Activated T-helper 17 cell treated with anti-CD3 and anti-CD28 coated beads, Interleukin-2, amount 50 U/mL, for 72 hours (primary cell): ENCODE measurements at regions not wholly inside any gene's neighbourhood (a gene's known extent, or its start where the extent isn't known, plus 50 kb on each side); places are given as distances from the start of the nearest gene placed in this dataset.
A peak's percentile ranks its signal among the peaks of the same experiment; 100 is the strongest.

ENCODE experiments used
- ATAC-seq: fragments of 150-1000 bp; cut with Tn5 transposase; replicated peaks from 2 replicates; pipeline ENCODE4 v1.10.0; 2021; ENCODE audit warnings: mild to moderate bottlenecking, moderate library complexity
- H3K27ac Mint-ChIP-seq: one replicate; pipeline ENCODE4 v1.8.0; 2022; ENCODE audit warnings: mixed read lengths
- H3K27me3 Mint-ChIP-seq: one replicate; pipeline ENCODE4 v1.8.0; 2022; ENCODE audit warnings: mixed read lengths
- H3K36me3 Mint-ChIP-seq: one replicate; pipeline ENCODE4 v1.8.0; 2022; ENCODE audit warnings: low read depth, mild to moderate bottlenecking, mixed read lengths
- H3K4me1 Mint-ChIP-seq: one replicate; pipeline ENCODE4 v1.8.0; 2022; ENCODE audit warnings: mixed read lengths
- H3K4me3 Mint-ChIP-seq: one replicate; pipeline ENCODE4 v1.8.0; 2022; ENCODE audit warnings: mild to moderate bottlenecking, mixed read lengths
- H3K9me3 Mint-ChIP-seq: one replicate; pipeline ENCODE4 v1.8.0; 2022; ENCODE audit warnings: mixed read lengths

DNA sequence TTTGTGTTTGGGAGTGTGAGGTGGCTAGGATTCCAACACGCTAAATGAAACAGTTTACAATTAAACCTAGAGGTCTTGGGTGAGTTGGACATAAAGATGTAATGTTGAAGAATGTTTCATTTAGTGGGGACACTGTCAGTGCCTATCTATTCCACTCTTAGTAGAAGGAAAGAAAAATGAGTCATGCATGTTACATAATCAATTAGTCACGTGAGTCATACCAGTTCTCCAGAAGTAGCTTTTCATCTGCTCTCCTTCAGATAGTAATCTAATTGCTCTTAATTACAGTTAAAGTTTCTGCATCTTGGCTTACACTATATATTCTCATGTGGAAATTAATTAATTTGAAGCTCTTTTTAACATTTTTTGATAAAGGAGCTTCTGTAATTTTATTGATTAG, 115.7 kb upstream of the P2RY1 start:
- Mint-ChIP-seq H3K36me3 (no peaks in the 10 kb centered on the region), H3K4me1 (no peaks in the 10 kb centered on the region), H3K27me3 (peaks cover 4% of the 10 kb centered on the region), H3K9me3 (no peaks in the 10 kb centered on the region), H3K27ac (no peak overlapping the region), H3K4me3 (no peak overlapping the region)
- no peak for ATAC-seq

DNA sequence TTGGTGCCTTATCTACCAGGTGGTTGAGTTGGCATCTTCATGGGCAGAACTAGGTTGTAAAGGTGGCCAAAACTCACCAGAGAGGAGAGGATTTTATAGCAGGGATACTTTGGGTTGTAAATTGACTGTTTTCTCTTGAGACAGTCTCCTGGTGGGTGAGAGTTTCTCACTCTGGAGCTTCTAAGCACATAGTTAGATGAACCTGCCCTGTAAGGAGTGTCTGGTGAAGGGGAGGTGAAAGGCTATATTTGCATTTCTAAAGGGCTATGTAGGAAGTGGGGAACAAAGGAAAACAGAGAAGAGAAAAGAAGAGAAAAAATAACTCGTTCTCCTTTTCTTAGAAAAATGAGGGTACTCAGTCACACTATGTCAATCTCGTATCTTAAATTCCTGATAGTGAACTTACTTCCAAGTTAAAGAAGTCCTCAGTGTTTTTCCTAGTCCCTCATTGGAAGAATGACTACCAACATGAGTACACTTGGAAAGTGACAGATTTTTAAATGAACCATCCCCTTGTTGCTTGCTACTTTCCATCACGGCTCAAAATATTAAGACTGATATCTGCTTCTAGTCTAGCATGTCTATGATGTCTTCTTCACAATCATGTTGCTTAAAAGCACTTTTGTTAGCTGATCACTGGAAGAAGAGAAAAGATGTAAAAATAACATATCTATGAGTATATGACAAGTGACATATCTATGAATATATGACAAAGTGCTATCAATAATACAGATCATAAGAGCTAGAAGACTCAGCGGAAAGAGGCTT, 113.8 kb upstream of the P2RY1 start:
- no peak for ATAC-seq
- peaks cover 4% of the 10 kb centered on the region for H3K27me3 Mint-ChIP-seq
- no peaks in the 10 kb centered on the region for H3K9me3 Mint-ChIP-seq
- no peak overlapping the region for H3K4me3 Mint-ChIP-seq
- H3K27ac Mint-ChIP-seq, result no peak overlapping the region
- no peaks in the 10 kb centered on the region for H3K4me1 Mint-ChIP-seq
- no peaks in the 10 kb centered on the region for H3K36me3 Mint-ChIP-seq

DNA sequence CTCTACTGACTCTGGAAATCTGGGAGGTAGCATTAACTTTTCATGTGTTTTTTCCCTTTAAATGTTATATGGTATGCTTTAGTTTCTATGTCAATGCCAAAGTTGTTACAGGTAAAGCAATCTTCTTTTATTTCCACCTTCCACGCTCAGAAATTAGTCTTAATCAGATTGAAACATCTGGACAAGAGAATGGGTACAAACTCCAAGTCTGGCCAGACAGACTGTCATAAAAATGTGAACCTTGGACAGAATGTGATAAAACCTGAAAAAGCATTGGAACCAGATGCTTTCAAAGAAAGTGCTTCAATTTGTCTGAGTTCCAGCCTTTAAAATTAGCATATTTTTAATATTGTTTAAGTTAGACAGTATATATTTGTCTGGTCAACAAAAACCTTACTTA, 110.7 kb upstream of the P2RY1 start:
- Mint-ChIP-seq H3K36me3 (no peaks in the 10 kb centered on the region), H3K27ac (no peak overlapping the region), H3K27me3 (peaks cover 4% of the 10 kb centered on the region), H3K9me3 (peaks cover 3% of the 10 kb centered on the region), H3K4me1 (no peaks in the 10 kb centered on the region), H3K4me3 (no peak overlapping the region)
- ATAC-seq, result no peak

DNA sequence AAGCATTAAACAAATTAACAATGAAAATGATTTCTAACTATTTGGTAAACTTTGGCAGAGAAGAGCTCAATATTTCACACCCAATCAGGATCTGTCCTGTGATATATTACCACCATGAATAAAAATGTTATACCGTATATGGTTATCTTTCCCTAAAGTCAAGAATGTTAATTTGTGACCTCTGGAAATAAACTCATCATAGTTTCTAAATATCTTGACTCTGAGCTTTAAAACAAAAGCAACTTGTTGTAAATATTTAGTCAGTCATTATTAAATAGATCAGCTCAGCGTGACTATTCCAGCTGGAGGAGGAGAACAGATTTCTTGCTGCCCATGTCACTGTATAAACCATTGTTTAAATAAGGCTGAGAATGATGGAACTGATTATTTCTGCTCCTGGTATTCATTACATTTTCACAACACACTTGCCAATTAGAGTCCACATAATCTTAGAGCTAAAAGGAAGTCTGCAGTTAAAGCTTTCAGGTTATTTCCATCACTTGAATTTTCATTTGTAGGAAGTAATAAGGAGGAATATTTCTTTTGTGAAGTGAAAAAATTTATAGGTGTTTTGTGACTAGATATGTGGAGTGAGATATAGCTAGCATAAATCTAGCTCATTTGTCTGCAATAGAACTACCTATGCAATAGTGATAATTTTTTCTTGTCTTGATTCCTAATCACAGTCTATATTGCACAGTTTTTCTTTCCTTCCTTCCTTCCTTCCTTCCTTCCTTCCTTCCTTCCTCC, 106.5 kb upstream of the P2RY1 start:
- H3K4me3 Mint-ChIP-seq, result no peak overlapping the region
- ATAC-seq, result no peak
- no peak overlapping the region for H3K27ac Mint-ChIP-seq
- no peaks in the 10 kb centered on the region for H3K4me1 Mint-ChIP-seq
- peaks cover 7% of the 10 kb centered on the region for H3K27me3 Mint-ChIP-seq
- H3K36me3 Mint-ChIP-seq, result no peaks in the 10 kb centered on the region
- H3K9me3 Mint-ChIP-seq, result peaks cover 3% of the 10 kb centered on the region

DNA sequence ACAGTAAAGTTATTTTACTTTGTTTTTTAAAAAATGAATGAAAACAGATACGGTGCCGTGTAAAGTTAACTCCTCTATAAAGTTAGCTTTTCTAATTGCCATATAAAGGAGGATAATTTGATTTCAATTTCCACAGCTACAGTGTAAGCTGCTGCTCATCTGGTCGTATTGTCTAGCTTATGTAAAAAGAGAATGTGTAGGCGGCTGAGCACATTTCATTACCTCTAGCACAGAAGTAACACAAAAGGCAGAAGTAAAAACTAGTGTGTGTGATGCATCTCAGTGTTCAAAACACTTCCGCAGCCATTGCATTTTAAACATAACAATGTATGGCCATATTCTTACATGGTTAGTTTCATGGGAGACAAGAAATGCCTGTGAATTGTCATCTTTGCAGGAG, 105.0 kb upstream of the P2RY1 start:
- Mint-ChIP-seq H3K27ac (no peak overlapping the region), H3K9me3 (peaks cover 3% of the 10 kb centered on the region), H3K4me1 (no peaks in the 10 kb centered on the region), H3K27me3 (peaks cover 12% of the 10 kb centered on the region), H3K4me3 (no peak overlapping the region), H3K36me3 (no peaks in the 10 kb centered on the region)
- no peak for ATAC-seq

DNA sequence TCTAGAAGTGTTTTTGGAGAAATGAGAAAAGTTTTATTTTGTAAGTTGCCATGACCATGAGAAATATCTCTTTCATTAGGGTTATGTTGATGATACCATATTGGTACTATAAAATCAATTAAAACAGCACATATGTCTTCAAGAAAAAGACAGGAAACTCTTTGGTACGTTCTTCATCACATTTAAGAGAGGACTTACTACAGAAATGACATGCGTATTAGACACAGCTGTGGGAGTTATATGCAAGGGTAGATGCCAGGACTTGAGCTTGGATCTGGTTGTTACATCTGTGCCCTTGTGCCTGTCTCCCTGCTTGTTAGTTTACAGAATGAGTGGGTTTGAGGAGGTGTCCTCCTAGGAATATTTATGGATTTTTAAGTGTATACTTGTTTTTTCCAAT, 103.4 kb upstream of the P2RY1 start:
- Mint-ChIP-seq H3K27me3 (peaks cover 13% of the 10 kb centered on the region), H3K36me3 (no peaks in the 10 kb centered on the region), H3K4me1 (no peaks in the 10 kb centered on the region), H3K9me3 (peaks cover 3% of the 10 kb centered on the region), H3K4me3 (no peak overlapping the region), H3K27ac (no peak overlapping the region)
- no peak for ATAC-seq

DNA sequence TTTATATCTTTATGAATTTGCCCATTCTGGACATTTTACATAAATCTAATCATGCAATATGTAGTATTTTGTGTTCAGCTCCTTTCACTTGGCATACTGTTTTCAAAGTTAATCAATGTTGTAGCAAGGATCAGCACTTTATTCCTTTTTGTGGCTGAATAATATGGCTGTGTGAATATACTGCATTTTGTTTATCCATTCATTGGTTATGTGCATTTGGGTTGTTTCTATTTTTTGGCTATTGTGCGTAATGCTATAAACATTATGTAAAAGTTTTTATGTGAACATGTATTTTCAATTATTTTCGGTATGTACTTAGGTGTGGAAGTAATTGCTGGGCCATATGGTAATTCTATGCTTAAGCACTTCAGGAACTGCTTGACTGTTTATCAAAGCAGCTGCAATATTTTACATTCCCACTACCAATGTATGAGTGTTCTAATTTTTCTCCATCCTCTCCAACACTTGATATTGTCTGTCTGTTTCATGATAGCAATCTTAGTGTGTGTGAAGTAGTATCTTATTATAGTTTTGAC, 101.3 kb upstream of the P2RY1 start:
- Mint-ChIP-seq H3K4me1 (no peaks in the 10 kb centered on the region), H3K36me3 (no peaks in the 10 kb centered on the region), H3K4me3 (no peak overlapping the region), H3K27ac (no peak overlapping the region), H3K9me3 (no peaks in the 10 kb centered on the region), H3K27me3 (peaks cover 16% of the 10 kb centered on the region)
- no peak for ATAC-seq

DNA sequence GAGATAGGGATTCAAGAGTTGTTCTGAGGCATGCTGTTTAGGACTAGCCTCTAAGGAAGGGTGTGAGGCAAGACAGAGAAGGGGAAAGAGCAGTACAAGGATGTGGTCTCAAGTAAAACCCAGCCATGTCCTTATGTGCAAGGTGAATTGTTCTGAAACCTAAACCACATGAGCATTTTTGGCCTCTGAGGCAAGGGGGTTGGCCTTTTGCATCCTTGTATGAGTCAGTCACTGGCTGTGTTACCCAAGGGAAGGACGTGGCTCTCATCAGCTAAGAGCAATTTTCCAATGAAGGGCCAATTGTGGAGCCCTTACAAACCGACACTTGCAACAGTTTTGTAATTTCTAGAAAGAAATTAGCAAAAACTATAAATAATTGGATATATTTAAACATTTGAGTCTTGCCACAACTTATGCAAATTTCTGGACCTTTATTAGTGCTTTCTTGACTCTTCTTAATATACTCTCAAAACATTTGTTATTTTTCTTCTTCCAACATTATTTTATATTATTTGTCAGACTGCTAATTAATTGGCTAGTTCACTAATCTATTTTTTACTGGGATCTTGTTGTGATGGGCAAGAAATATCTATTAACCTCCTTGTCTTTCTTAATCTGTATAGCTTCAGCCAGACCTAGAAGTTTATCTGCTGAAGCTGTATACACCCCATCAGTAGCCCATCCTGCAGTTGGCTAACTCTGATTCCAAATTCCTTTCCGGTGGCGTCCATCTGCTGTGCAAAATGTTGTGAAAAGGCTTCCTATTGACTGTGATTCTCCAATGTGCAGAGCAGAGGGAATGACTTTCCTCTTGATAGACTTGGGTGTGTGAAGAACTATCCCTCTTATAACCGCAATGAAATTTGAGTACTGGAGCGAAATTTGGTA, 97.7 kb upstream of the P2RY1 start:
- H3K36me3 Mint-ChIP-seq, result no peaks in the 10 kb centered on the region
- H3K9me3 Mint-ChIP-seq, result no peaks in the 10 kb centered on the region
- H3K27me3 Mint-ChIP-seq, result peaks cover 9% of the 10 kb centered on the region
- no peak overlapping the region for H3K4me3 Mint-ChIP-seq
- no peak overlapping the region for H3K27ac Mint-ChIP-seq
- peak; percentile 70 for ATAC-seq
- no peaks in the 10 kb centered on the region for H3K4me1 Mint-ChIP-seq

DNA sequence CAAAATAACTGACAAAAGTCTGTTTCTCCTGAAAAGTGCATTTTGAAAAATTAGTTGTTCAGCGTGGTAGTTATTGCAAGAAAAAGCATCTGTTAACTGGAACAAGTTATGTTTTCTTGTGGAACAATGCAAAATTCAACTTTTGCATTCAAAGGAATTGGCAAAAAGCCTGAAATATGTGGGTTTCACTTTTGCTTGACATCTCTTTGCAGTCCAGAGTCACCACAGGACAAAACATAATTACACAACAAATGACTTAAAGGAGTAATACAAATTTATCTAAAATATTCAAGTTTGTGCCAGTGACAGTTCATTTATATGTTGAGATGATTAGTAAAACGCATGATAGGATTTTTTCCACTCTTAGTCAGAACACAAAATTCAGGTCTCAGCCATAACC, 96.3 kb upstream of the P2RY1 start:
- Mint-ChIP-seq H3K36me3 (no peaks in the 10 kb centered on the region), H3K27ac (no peak overlapping the region), H3K4me1 (no peaks in the 10 kb centered on the region), H3K9me3 (peaks cover 4% of the 10 kb centered on the region), H3K27me3 (peaks cover 13% of the 10 kb centered on the region), H3K4me3 (no peak overlapping the region)
- ATAC-seq, result no peak

DNA sequence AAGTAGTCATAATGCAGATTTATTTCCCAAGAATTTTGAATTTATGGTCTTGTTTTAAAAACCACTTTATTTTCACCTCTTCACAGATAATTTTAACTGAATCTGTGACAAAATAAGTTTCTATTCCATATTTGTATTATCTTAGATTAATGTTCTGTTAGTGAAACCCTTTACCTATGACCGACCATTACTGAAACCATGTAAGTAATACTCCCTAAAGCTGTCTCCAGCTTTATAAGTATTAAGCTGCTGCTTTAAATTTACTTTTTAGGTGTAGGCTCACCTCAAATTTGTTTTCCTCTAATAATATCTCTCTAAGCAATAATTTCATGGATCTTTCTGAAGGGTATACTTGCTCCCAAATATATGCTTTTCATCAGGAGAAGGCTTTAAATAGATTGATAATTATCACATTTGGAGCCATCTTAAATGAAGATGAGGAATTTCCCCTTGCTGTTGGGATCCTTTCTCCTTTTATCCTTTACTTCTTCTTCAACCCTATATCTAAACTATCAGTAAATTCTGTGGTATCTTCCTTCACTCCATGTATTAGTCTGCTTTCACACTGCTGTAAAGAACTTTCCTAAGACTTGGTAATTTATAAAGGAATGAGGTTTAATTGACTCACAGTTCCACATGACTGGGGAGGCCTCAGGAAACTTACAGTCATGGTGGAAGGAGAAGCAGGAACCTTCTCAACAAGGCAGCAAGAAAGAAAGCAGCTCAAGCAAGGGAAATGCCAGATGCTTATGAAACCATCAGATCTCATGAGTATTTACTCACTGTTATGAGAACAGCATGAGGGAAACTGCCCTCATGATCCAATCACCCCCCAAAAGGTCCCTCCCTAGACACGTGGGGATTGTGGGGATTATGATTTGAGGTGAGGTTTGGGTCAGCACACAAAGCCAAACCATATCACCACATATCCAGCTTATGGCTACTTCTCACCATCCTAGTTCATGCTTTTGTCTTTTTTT, 92.3 kb upstream of the P2RY1 start:
- no peak for ATAC-seq
- H3K27me3 Mint-ChIP-seq, result peaks cover 11% of the 10 kb centered on the region
- no peaks in the 10 kb centered on the region for H3K36me3 Mint-ChIP-seq
- peaks cover 11% of the 10 kb centered on the region for H3K9me3 Mint-ChIP-seq
- no peak overlapping the region for H3K27ac Mint-ChIP-seq
- H3K4me1 Mint-ChIP-seq, result no peaks in the 10 kb centered on the region
- no peak overlapping the region for H3K4me3 Mint-ChIP-seq

DNA sequence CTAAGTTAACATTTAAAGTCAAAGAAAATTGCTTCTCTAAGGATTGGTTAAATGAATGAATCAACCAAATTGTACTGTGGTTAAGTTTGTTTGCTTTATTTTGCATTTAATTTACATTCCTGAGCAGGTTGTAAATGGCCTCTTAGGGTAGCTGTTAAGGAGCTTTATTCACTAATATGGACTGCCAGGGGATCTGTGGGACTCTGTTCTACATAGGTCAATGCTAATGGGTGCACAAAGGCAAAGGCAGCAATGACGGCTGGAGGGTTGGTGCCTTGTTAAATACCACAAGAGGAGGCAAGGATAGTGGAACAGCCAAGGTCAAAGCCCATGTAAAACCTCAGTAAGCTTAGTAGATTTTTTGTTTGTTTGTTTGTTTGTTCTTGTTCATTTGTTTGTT, 89.3 kb upstream of the P2RY1 start:
- Mint-ChIP-seq H3K36me3 (no peaks in the 10 kb centered on the region), H3K4me3 (no peak overlapping the region), H3K27ac (no peak overlapping the region), H3K27me3 (peaks cover 11% of the 10 kb centered on the region), H3K4me1 (no peaks in the 10 kb centered on the region), H3K9me3 (peaks cover 18% of the 10 kb centered on the region)
- ATAC-seq, result no peak

DNA sequence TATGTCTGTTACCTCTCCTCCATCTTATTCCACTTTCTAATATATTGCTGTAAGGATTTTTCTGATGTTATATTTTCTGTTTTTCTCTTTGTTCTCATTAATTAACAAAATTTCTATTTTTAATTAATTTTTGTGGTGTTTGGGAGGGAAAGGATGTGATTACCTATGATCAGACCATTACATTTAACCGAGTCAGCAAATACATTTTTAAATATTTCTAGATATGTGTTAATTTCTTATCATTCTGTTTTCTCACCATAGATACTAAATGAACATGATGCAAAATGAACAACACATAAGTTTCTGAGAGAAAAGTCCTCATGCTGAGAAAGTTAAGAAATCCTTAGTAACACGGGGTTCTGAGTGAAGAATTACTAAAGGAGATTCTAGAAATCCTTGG, 80.6 kb upstream of the P2RY1 start:
- H3K4me3 Mint-ChIP-seq, result no peak overlapping the region
- ATAC-seq, result no peak
- H3K36me3 Mint-ChIP-seq, result no peaks in the 10 kb centered on the region
- H3K4me1 Mint-ChIP-seq, result no peaks in the 10 kb centered on the region
- no peak overlapping the region for H3K27ac Mint-ChIP-seq
- peaks cover 3% of the 10 kb centered on the region for H3K9me3 Mint-ChIP-seq
- peaks cover 4% of the 10 kb centered on the region for H3K27me3 Mint-ChIP-seq

DNA sequence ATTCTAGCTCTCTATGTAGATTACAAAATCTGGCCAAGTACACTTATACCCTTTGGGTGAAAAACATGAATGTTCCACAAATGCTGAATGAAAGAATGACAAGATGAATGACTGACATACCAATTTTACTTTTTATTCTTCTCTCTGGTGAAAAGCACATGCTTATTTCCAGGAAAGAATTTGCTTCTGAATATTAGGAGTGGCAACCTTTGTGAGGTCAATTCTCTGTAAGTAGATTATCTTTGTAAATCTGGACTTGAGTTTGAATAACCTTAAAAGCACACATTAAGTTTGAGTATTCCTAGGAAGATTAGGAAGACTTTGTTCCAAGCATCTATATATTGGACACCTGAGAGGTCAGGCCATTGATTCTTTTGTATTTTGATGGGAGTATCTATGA, 78.1 kb upstream of the P2RY1 start:
- H3K4me3 Mint-ChIP-seq, result no peak overlapping the region
- no peaks in the 10 kb centered on the region for H3K9me3 Mint-ChIP-seq
- no peaks in the 10 kb centered on the region for H3K36me3 Mint-ChIP-seq
- no peaks in the 10 kb centered on the region for H3K4me1 Mint-ChIP-seq
- no peak for ATAC-seq
- H3K27ac Mint-ChIP-seq, result no peak overlapping the region
- H3K27me3 Mint-ChIP-seq, result peaks cover 4% of the 10 kb centered on the region
